ENCODE measurements at regions not wholly inside any gene's neighbourhood (a gene's known extent, or its start where the extent isn't known, plus 50 kb on each side); places are given as distances from the start of the nearest gene placed in this dataset.

DNA sequence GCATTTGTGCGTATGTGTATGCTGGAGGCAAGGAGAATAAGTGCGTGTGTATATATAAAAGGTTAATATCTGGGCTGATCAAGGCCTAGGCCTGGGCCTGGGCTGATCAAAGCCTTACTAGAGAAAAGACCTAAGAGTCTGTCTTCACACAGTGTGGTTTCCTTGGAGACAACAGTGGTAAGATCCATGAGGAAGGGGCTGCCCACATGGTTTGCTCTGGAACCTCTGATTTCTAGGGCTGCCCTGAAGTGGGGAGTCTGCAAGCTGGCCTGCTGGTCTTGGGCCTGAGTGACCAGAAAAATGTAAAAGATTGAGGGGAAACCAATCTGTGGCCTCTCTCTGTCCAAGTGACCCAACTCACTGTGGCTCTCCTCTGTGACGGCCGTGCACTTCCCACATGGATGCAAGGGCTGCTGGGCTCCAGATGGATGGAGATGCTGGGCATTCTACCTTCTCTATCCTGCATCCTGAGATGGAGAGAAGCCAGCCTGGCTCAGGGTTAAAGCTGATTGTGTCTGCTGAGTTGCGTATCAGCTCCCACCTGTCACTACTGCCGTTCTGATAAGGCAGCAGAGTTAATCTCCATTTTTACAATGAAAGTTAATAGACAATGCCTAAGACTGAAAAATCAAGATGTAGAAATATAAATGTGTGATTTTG is 90.3 kb upstream of the NXT1 start:
- no peak for ATAC-seq (ENCODE audit: low read depth)
- no peak overlapping the region for H3K27ac ChIP-seq (ENCODE audit: poor library complexity, severe bottlenecking)
- H3K36me3 ChIP-seq (ENCODE audit: low read depth) = no peaks in the 10 kb centered on the region
- H3K9me3 ChIP-seq (ENCODE audit: severe bottlenecking) = peaks cover 4% of the 10 kb centered on the region
- no peaks in the 10 kb centered on the region for H3K27me3 ChIP-seq (ENCODE audit: insufficient read depth, poor library complexity, severe bottlenecking)
- no peak for DNase-seq (ENCODE audit: low spot score)
- H3K4me1 ChIP-seq (ENCODE audit: insufficient read depth, poor library complexity, severe bottlenecking) = peaks cover 27% of the 10 kb centered on the region
- no peak overlapping the region for H3K4me3 ChIP-seq (ENCODE audit: severe bottlenecking)
- no peak for TF ChIP-seq CTCF (IDR thresholded peaks at IDR 0.05; ENCODE audit: poor library complexity, severe bottlenecking)

GRCh38 chr20:23258747-23259121 is 91.9 kb upstream of the NXT1 start:
- H3K4me1 ChIP-seq (ENCODE audit: insufficient read depth, poor library complexity, severe bottlenecking) = peaks cover 27% of the 10 kb centered on the region
- DNase-seq (ENCODE audit: low spot score) (no peak), ATAC-seq (ENCODE audit: low read depth) (no peak)
- peak overlapping the region; percentile 98 for H3K27ac ChIP-seq (ENCODE audit: poor library complexity, severe bottlenecking)
- H3K36me3 ChIP-seq (ENCODE audit: low read depth) = no peaks in the 10 kb centered on the region
- H3K27me3 ChIP-seq (ENCODE audit: insufficient read depth, poor library complexity, severe bottlenecking) = no peaks in the 10 kb centered on the region
- H3K9me3 ChIP-seq (ENCODE audit: severe bottlenecking) = peaks cover 4% of the 10 kb centered on the region
- H3K4me3 ChIP-seq (ENCODE audit: severe bottlenecking) = no peak overlapping the region
- no peak for TF ChIP-seq CTCF (IDR thresholded peaks at IDR 0.05; ENCODE audit: poor library complexity, severe bottlenecking)

DNA sequence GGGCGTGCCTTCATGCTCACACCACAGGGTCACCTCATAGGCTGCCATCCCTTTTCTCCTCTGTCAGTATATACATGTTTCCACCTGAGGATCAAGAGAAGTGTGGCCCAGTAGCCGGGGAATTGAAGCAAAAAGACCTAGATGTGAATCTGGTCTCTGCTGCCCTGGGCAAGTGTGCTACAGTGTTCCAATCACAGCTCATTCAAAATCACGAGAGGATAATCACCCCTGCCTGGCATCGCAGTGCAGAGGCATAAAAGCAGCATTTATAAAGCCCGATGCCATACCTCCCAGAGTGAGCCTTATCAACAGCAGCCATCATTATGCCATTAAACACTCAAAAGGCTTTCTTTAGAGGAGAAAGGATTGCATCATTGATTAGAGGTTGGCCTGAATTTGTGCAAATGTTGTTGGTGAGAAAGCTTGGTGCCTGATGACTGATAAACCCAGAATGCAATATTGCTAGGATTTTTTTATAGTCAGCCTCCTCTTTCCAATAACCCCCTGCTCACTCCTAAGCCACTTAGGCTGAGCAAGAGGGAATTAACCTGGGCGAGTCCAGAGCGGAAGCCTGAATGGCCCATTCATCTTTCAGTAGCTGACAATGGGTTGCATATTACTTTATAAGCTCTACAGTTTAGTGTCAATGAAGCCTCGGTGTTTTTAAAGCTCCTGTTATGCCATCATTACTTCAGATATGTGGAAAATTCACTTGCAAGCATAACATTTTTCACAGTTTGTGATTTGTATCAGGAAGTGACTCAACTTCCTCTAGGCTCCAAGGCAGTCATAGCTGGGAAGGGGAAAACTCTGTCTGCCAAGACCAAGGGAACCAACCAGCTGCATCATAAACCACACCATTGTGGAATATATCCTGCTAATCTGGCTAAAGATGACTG is 92.5 kb upstream of the NXT1 start:
- no peaks in the 10 kb centered on the region for H3K27me3 ChIP-seq (ENCODE audit: insufficient read depth, poor library complexity, severe bottlenecking)
- no peak for TF ChIP-seq CTCF (IDR thresholded peaks at IDR 0.05; ENCODE audit: poor library complexity, severe bottlenecking)
- no peaks in the 10 kb centered on the region for H3K9me3 ChIP-seq (ENCODE audit: severe bottlenecking)
- H3K27ac ChIP-seq (ENCODE audit: poor library complexity, severe bottlenecking) = peak overlapping the region; percentile 98
- no peaks in the 10 kb centered on the region for H3K36me3 ChIP-seq (ENCODE audit: low read depth)
- ATAC-seq (ENCODE audit: low read depth) (peak; percentile 89), DNase-seq (ENCODE audit: low spot score) (no peak)
- H3K4me1 ChIP-seq (ENCODE audit: insufficient read depth, poor library complexity, severe bottlenecking) = peaks cover 27% of the 10 kb centered on the region
- H3K4me3 ChIP-seq (ENCODE audit: severe bottlenecking) = no peak overlapping the region

GRCh38 chr20:23257106-23257761 is 93.4 kb upstream of the NXT1 start:
- ATAC-seq (ENCODE audit: low read depth) (no peak), DNase-seq (ENCODE audit: low spot score) (no peak)
- H3K36me3 ChIP-seq (ENCODE audit: low read depth) = no peaks in the 10 kb centered on the region
- no peak overlapping the region for H3K4me3 ChIP-seq (ENCODE audit: severe bottlenecking)
- peak overlapping the region; percentile 98 for H3K27ac ChIP-seq (ENCODE audit: poor library complexity, severe bottlenecking)
- H3K9me3 ChIP-seq (ENCODE audit: severe bottlenecking) = no peaks in the 10 kb centered on the region
- H3K4me1 ChIP-seq (ENCODE audit: insufficient read depth, poor library complexity, severe bottlenecking) = peaks cover 27% of the 10 kb centered on the region
- no peaks in the 10 kb centered on the region for H3K27me3 ChIP-seq (ENCODE audit: insufficient read depth, poor library complexity, severe bottlenecking)
- no peak for TF ChIP-seq CTCF (IDR thresholded peaks at IDR 0.05; ENCODE audit: poor library complexity, severe bottlenecking)

Data from RWPE2 (cell line).